ENCODE measurements at regions not wholly inside any gene's neighbourhood (a gene's known extent, or its start where the extent isn't known, plus 50 kb on each side); places are given as distances from the start of the nearest gene placed in this dataset.

- TF ChIP-seq CTCF (IDR thresholded peaks at IDR 0.05; ENCODE audit: low read depth, low read length, missing input control): no peak
- no peak for TF ChIP-seq ATF3 (IDR thresholded peaks at IDR 0.05)
- no peak for TF ChIP-seq RAD21 (IDR thresholded peaks at IDR 0.05)
- TF ChIP-seq GABPA (IDR thresholded peaks at IDR 0.05 in 1 of 2, conservative IDR thresholded peaks at IDR 0.05 in 1 of 2): no peak
- no peak for TF ChIP-seq REST (IDR thresholded peaks at IDR 0.05)
- TF ChIP-seq TAF1 (conservative IDR thresholded peaks at IDR 0.05): no peak
- TF ChIP-seq MAX (IDR thresholded peaks at IDR 0.05): no peak
- TF ChIP-seq EGR1 (IDR thresholded peaks at IDR 0.05; ENCODE audit: low read depth in 2 of 2): no peak
- no peak for TF ChIP-seq ZBTB33 (IDR thresholded peaks at IDR 0.05)
- TF ChIP-seq FOXA1 (IDR thresholded peaks at IDR 0.05): no peak
- TF ChIP-seq SP1 (IDR thresholded peaks at IDR 0.05): no peak
Measured at GRCh38 chr12:118734266-118734665, 247.1 kb upstream of the SRRM4 start.
